ENCODE measurements at regions not wholly inside any gene's neighbourhood (a gene's known extent, or its start where the extent isn't known, plus 50 kb on each side); places are given as distances from the start of the nearest gene placed in this dataset.

- TF ChIP-seq CTCF (IDR thresholded peaks at IDR 0.05) = no peak
- TF ChIP-seq POLR2A (IDR thresholded peaks at IDR 0.05) = no peak
Measured at GRCh38 chr10:130807096-130807495, 504.4 kb downstream of the TCERG1L start.

Data from Peyer's patch (tissue), 4 donors.